ENCODE measurements at regions not wholly inside any gene's neighbourhood (a gene's known extent, or its start where the extent isn't known, plus 50 kb on each side); places are given as distances from the start of the nearest gene placed in this dataset.
"Not testable (repeated sequence)": the region's sequence is repeated elsewhere in the genome, so short reads cannot be mapped to it uniquely, and the experiment has no call there.

- DNase-seq (ENCODE audit: low read depth in 3 of 3): no peak
Measured at GRCh38 chr4:114087596-114088230, 108.3 kb upstream of the ARSJ start.

- DNase-seq (ENCODE audit: low read depth in 3 of 3): no peak
Measured at GRCh38 chr4:114088481-114088880, 109.0 kb upstream of the ARSJ start.

DNA sequence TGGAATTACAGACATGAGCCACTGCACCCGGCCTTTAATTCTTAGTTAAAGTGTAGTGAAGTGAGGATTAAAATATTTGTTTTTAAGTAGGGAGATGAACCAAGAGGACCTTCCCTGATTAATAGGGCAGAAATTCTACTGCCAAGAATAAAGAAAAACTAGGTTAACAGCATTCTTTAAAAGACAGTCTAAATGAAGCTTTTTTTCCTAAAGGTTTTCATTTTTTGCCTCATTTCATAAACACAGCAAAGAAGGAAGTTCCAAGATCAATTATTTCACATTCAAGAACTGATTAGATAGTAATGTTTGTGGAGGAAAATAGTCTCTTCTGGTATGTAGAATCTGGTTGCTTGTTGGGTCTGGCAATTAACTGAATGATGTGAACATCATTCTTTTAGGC lies 112.1 kb upstream of the ARSJ start:
- no peak for DNase-seq (ENCODE audit: low read depth in 3 of 3)

GRCh38 chr4:114093221-114093715 lies 113.8 kb upstream of the ARSJ start:
- DNase-seq (ENCODE audit: low read depth in 3 of 3): no peak

DNA sequence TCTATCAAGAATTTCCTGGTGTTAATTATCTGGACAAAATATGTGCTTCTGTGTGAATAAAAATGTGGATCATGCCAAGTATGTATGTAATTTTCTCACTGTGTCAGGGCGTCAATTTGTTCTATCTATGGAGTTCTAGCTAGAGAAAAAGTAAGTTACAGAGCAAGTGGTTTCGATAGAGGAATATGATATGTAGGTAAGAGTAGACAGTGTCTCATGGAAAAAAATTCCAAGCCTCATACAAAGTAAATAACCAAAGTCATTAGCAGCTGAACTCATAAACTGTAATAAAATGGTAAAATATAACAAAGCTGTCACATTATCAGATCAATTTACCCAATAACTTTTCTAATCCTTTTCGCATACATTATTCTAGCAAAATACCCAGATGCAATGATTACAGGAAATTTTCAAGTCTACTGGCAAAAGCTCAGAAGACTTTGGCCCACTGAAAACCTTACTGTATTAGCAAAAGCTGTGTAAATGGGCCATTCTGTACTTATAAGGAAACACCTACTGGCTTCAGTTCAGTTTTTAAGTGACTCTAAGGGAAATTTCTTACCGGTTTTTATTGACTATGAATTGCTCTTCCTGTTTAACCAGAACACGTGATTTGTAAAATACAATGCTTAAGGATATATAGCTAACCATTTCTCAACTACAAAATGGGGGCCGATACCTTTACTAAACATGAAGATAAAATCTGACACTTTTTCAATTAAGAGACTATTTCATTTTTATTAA lies 121.0 kb upstream of the ARSJ start:
- DNase-seq (ENCODE audit: low read depth in 3 of 3): no peak

GRCh38 chr4:114103908-114104307 lies 124.5 kb upstream of the ARSJ start:
- no peak for DNase-seq (ENCODE audit: low read depth in 3 of 3)

DNA sequence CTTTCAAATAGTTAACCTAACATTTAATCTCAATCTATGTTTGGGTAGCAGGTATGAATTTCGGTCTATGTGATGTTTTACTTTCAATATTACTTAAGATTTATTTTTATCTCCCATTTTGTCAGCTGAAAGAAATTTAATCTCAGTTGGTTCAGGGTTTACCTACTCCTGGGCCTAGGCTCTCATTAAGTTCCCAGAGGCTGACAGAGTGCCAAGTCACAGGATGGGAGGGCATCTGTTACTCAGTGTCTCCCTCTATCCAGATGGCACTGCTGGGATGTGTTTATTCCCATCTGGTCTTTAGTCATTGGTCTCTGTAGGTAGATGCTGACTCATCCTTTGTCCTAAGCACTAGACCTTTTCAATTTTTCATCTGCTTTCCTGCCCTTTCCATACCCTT lies 129.4 kb upstream of the ARSJ start:
- DNase-seq (ENCODE audit: low read depth in 3 of 3): no peak

DNA sequence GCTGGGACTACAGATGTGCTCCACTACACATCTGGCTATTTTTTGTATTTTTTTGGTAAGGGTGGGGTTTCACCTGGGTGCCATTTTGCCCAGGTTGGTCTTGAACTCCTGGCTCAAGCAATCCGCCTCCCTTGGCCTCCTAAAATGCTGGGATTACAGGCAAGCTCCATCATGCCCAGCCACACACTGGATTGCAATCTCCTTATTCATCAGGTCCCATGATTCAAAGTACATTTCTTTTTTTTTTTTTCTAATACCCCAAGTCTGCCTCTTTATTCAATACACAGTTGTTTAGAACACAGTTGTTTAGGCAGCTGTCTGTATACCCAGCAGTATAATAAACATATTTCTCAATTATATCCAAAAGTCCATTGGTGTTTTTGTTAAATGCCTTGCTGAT lies 130.3 kb upstream of the ARSJ start:
- no peak for DNase-seq (ENCODE audit: low read depth in 3 of 3)

DNA sequence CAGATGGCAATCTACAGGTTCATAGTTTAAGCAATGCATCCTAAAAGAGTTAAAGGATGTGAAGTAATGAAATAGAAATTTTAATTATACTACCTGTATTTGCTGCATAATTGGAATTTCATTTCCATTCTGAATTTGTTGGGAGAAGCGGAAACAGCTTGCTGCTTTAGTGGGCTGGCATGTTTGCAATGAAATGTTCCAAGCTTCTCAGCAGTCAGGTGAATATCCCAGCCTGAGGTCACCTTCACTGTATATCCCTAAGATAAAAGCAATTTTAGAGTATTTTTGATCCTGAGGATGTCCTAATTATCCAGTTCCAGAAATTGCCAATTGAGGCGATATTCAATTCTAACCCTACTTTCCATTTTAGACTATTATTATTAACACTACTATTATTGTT lies 136.1 kb upstream of the ARSJ start:
- DNase-seq (ENCODE audit: low read depth in 3 of 3): no peak

GRCh38 chr4:114116861-114117260 lies 137.4 kb upstream of the ARSJ start:
- no peak for DNase-seq (ENCODE audit: low read depth in 3 of 3)

GRCh38 chr4:114121221-114121620 lies 141.8 kb upstream of the ARSJ start:
- DNase-seq (ENCODE audit: low read depth in 3 of 3): no peak

GRCh38 chr4:114132199-114132598 lies 152.8 kb upstream of the ARSJ start:
- DNase-seq (ENCODE audit: low read depth in 3 of 3): no peak

- no peak for DNase-seq (ENCODE audit: low read depth in 3 of 3)
Measured at GRCh38 chr4:114132830-114133229, 153.4 kb upstream of the ARSJ start.

- no peak for DNase-seq (ENCODE audit: low read depth in 3 of 3)
Measured at GRCh38 chr4:114136069-114136468, 156.6 kb upstream of the ARSJ start.

- DNase-seq (ENCODE audit: low read depth in 3 of 3): no peak
Measured at GRCh38 chr4:114137984-114138383, 158.5 kb upstream of the ARSJ start.

- no peak for DNase-seq (ENCODE audit: low read depth in 3 of 3)
Measured at GRCh38 chr4:114146947-114147618, 167.6 kb upstream of the ARSJ start.

- DNase-seq (ENCODE audit: low read depth in 3 of 3): not testable (repeated sequence)
Measured at GRCh38 chr4:114147619-114148208, 168.3 kb upstream of the ARSJ start.

- DNase-seq (ENCODE audit: low read depth in 3 of 3): not testable (repeated sequence)
Measured at GRCh38 chr4:114148372-114149070, 169.1 kb upstream of the ARSJ start.

DNA sequence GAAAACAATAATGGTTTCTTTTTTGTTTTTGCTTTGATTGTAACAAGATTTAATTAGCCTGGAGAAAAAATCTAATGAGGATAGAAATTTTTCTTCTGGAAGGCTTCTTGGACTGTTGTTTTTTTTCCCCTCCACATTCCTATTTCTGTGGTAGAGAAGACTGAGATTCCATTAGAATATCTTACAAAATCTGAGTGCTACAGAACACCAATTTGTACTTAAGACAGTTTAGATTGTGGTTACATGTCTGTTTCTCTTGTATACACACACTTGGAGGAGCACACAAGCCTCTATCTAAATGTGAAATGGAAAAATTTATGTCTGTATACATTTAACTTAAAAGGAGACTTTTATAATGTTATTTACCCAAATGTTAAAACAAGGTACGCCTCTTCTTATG lies 176.9 kb upstream of the ARSJ start:
- DNase-seq (ENCODE audit: low read depth in 3 of 3): no peak

DNA sequence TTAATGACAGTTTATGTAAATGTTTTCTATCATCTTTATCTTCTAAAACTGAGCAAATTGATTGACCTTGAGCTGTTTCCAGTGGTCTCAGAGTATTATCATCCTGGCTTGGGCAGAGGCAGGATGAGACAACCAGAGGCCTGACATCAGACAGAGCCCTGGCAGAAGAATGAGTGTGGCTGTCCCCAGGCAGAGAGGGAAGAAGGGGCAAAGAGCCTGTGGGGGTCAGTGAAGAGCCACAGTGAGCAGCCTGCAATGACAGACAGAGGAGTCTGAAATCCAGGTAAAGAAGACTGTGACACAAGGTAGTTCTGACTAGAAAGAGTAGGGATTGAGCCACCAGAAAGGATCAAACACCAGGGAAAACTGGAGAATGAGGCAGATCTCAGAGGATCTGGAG lies 182.4 kb upstream of the ARSJ start:
- no peak for DNase-seq (ENCODE audit: low read depth in 3 of 3)

- DNase-seq (ENCODE audit: low read depth in 3 of 3): no peak
Measured at GRCh38 chr4:114163051-114163450, 183.6 kb upstream of the ARSJ start.

DNA sequence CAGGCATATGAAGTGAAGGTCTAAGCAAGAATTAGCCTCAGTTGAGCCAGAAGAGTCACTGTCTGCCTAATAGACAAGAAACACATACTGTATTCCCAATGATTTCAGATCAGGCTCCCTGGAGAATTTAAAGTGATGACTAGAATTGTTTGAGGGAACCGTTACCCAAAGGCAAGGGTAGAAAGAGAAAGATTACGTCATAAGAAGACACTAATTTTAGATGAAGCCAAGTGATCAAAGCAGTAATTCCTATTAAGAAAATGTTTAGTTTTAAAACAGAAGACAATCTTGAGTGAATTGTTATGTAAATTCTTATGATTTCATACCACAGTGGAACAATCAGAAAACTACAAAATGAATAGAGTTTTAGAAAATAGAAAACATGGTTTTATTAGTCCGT lies 194.5 kb upstream of the ARSJ start:
- no peak for DNase-seq (ENCODE audit: low read depth in 3 of 3)
